ENCODE measurements at regions not wholly inside any gene's neighbourhood (a gene's known extent, or its start where the extent isn't known, plus 50 kb on each side); places are given as distances from the start of the nearest gene placed in this dataset.

DNA sequence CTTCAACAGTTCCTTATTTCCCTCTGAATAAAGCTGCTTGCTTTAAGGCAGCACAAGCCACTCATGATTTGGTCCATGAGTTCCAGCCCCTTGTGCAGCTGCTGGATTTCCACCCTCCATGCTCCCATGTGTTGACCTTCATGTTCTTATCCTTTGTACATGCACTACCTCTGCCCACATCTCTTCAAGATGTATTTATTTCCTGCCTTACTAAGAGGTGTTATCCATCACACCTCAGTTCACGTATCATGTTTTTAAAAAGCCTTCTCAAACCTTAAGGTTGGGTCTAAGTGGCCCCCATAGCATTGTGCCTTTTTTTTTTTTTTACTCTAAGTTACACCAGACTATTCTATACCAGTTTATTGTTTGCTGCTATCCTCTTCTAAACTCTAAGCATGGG is 107.7 kb downstream of the SIPA1L2 start:
- no peak for TF ChIP-seq TCF7L2 (IDR thresholded peaks at IDR 0.05; ENCODE audit: low read depth, low read length)
- TF ChIP-seq SIN3A (IDR thresholded peaks at IDR 0.05; ENCODE audit: borderline replicate concordance, insufficient read depth, low read depth, low read length) = no peak
- no peak for TF ChIP-seq POLR2AphosphoS5 (IDR thresholded peaks at IDR 0.05; ENCODE audit: low read depth, low read length)
- TF ChIP-seq, protein P1, sequence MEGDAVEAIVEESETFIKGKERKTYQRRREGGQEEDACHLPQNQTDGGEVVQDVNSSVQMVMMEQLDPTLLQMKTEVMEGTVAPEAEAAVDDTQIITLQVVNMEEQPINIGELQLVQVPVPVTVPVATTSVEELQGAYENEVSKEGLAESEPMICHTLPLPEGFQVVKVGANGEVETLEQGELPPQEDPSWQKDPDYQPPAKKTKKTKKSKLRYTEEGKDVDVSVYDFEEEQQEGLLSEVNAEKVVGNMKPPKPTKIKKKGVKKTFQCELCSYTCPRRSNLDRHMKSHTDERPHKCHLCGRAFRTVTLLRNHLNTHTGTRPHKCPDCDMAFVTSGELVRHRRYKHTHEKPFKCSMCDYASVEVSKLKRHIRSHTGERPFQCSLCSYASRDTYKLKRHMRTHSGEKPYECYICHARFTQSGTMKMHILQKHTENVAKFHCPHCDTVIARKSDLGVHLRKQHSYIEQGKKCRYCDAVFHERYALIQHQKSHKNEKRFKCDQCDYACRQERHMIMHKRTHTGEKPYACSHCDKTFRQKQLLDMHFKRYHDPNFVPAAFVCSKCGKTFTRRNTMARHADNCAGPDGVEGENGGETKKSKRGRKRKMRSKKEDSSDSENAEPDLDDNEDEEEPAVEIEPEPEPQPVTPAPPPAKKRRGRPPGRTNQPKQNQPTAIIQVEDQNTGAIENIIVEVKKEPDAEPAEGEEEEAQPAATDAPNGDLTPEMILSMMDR (IDR thresholded peaks at IDR 0.05) = no peak
- TF ChIP-seq, protein P2, sequence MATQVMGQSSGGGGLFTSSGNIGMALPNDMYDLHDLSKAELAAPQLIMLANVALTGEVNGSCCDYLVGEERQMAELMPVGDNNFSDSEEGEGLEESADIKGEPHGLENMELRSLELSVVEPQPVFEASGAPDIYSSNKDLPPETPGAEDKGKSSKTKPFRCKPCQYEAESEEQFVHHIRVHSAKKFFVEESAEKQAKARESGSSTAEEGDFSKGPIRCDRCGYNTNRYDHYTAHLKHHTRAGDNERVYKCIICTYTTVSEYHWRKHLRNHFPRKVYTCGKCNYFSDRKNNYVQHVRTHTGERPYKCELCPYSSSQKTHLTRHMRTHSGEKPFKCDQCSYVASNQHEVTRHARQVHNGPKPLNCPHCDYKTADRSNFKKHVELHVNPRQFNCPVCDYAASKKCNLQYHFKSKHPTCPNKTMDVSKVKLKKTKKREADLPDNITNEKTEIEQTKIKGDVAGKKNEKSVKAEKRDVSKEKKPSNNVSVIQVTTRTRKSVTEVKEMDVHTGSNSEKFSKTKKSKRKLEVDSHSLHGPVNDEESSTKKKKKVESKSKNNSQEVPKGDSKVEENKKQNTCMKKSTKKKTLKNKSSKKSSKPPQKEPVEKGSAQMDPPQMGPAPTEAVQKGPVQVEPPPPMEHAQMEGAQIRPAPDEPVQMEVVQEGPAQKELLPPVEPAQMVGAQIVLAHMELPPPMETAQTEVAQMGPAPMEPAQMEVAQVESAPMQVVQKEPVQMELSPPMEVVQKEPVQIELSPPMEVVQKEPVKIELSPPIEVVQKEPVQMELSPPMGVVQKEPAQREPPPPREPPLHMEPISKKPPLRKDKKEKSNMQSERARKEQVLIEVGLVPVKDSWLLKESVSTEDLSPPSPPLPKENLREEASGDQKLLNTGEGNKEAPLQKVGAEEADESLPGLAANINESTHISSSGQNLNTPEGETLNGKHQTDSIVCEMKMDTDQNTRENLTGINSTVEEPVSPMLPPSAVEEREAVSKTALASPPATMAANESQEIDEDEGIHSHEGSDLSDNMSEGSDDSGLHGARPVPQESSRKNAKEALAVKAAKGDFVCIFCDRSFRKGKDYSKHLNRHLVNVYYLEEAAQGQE (IDR thresholded peaks at IDR 0.05; ENCODE audit: insufficient read depth in 1 of 2, low read depth in 2 of 2, low read length in 1 of 2) = no peak
- Histone ChIP-seq H3K9me3 (ENCODE audit: control insufficient read depth, insufficient read depth, low read depth, low read length) (no peaks in the 10 kb centered on the region), H3K27ac (ENCODE audit: low read length) (no peak overlapping the region), H3K36me3 (ENCODE audit: control insufficient read depth, insufficient read depth, low read length) (no peaks in the 10 kb centered on the region), H3K4me1 (ENCODE audit: control insufficient read depth, insufficient read depth, low read length) (no peaks in the 10 kb centered on the region), H3K4me3 (ENCODE audit: low read depth in 2 of 2, low read length in 2 of 2) (no peak overlapping the region), H3K27me3 (ENCODE audit: control insufficient read depth, insufficient read depth, low read length) (no peaks in the 10 kb centered on the region)
- ATAC-seq (no peak), DNase-seq (ENCODE audit: low read depth, low spot score) (no peak)
- ChIA-PET CTCF (no interaction called here), POLR2A (no interaction called here)
- no TSS peak for BruUV-seq (replicated peaks)
- in situ Hi-C loops (cut with HindIII; ENCODE audit: low pct_unique_long_range_greater_than_20kb, low sequenced_read_pairs) = no loop called here
- intact Hi-C loops (cut with micrococcal nuclease; ENCODE audit: unreplicated experiment) = no loop called here

DNA sequence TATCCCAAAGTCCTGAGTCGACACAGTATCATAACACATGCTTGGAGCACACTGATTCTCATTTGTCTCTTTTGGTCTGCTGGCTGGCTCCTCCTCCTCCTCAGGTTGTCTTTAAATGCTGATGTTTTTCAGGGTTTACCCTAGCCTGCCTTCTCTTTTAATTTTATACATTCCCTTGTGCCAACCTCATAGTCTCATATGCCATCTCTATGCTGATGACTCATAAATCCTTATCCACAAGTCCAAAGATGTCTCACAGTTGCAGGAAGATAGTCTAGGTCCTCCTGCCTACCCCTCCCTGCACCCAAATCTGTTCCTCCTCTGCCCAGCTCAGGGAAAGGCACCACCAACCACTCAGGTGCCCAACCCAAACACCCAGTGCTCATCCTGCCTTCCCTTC is 108.3 kb downstream of the SIPA1L2 start:
- TF ChIP-seq, protein P2 (IDR thresholded peaks at IDR 0.05; ENCODE audit: insufficient read depth in 1 of 2, low read depth in 2 of 2, low read length in 1 of 2) = no peak
- TF ChIP-seq SIN3A (IDR thresholded peaks at IDR 0.05; ENCODE audit: borderline replicate concordance, insufficient read depth, low read depth, low read length) (no peak), TCF7L2 (IDR thresholded peaks at IDR 0.05; ENCODE audit: low read depth, low read length) (no peak), POLR2AphosphoS5 (IDR thresholded peaks at IDR 0.05; ENCODE audit: low read depth, low read length) (no peak)
- TF ChIP-seq, protein P1 (IDR thresholded peaks at IDR 0.05) = no peak
- Histone ChIP-seq H3K36me3 (ENCODE audit: control insufficient read depth, insufficient read depth, low read length) (no peaks in the 10 kb centered on the region), H3K9me3 (ENCODE audit: control insufficient read depth, insufficient read depth, low read depth, low read length) (no peaks in the 10 kb centered on the region), H3K4me3 (ENCODE audit: low read depth in 2 of 2, low read length in 2 of 2) (no peak overlapping the region), H3K4me1 (ENCODE audit: control insufficient read depth, insufficient read depth, low read length) (no peaks in the 10 kb centered on the region), H3K27ac (ENCODE audit: low read length) (no peak overlapping the region), H3K27me3 (ENCODE audit: control insufficient read depth, insufficient read depth, low read length) (no peaks in the 10 kb centered on the region)
- in situ Hi-C loops (cut with HindIII; ENCODE audit: low pct_unique_long_range_greater_than_20kb, low sequenced_read_pairs) (no loop called here), intact Hi-C loops (cut with micrococcal nuclease; ENCODE audit: unreplicated experiment) (no loop called here)
- POLR2A ChIA-PET = no interaction called here
- BruUV-seq (replicated peaks) = no TSS peak
- DNase-seq (ENCODE audit: low read depth, low spot score) (no peak), ATAC-seq (no peak)
- CTCF ChIA-PET = no interaction called here
